Panc1 (cell line): ENCODE measurements at regions not wholly inside any gene's neighbourhood (a gene's known extent, or its start where the extent isn't known, plus 50 kb on each side); places are given as distances from the start of the nearest gene placed in this dataset.

ENCODE experiments used
- TCF7L2 ChIP-seq: IDR thresholded peaks from 2 replicates; pipeline ENCODE4 v1.6.1; 2011; ENCODE audit warnings: mild to moderate bottlenecking, low read depth, low read length, inconsistent platforms
- TF ChIP-seq, protein P1 (sequence below): fragments of 450-650 bp; IDR thresholded peaks from 2 replicates; pipeline ENCODE4 v1.5.1; 2017; ENCODE audit warnings: mild to moderate bottlenecking

DNA sequence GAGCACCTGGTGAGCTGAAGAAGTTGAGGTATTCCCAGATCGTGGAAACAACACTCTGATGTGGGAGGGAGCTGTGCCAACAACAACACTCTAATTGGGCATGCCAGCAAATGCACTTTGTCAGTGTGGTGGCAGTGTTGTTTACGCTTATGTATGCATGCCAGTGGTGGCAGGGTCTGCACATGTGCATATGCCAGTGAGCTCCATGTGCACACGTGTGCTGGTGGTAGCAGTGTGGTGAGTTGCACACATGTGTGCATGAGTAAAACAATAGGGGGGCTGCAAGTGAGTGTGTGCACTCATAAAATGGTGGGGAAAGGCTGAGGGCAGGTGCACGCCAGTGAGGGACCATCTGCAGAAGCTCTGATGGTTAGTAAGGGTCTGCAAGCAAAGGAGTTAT is 134.2 kb downstream of the DMRTA1 start:
- TF ChIP-seq, protein P1, sequence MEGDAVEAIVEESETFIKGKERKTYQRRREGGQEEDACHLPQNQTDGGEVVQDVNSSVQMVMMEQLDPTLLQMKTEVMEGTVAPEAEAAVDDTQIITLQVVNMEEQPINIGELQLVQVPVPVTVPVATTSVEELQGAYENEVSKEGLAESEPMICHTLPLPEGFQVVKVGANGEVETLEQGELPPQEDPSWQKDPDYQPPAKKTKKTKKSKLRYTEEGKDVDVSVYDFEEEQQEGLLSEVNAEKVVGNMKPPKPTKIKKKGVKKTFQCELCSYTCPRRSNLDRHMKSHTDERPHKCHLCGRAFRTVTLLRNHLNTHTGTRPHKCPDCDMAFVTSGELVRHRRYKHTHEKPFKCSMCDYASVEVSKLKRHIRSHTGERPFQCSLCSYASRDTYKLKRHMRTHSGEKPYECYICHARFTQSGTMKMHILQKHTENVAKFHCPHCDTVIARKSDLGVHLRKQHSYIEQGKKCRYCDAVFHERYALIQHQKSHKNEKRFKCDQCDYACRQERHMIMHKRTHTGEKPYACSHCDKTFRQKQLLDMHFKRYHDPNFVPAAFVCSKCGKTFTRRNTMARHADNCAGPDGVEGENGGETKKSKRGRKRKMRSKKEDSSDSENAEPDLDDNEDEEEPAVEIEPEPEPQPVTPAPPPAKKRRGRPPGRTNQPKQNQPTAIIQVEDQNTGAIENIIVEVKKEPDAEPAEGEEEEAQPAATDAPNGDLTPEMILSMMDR, result no peak
- no peak for TF ChIP-seq TCF7L2
